ENCODE measurements at regions not wholly inside any gene's neighbourhood (a gene's known extent, or its start where the extent isn't known, plus 50 kb on each side); places are given as distances from the start of the nearest gene placed in this dataset.

DNA sequence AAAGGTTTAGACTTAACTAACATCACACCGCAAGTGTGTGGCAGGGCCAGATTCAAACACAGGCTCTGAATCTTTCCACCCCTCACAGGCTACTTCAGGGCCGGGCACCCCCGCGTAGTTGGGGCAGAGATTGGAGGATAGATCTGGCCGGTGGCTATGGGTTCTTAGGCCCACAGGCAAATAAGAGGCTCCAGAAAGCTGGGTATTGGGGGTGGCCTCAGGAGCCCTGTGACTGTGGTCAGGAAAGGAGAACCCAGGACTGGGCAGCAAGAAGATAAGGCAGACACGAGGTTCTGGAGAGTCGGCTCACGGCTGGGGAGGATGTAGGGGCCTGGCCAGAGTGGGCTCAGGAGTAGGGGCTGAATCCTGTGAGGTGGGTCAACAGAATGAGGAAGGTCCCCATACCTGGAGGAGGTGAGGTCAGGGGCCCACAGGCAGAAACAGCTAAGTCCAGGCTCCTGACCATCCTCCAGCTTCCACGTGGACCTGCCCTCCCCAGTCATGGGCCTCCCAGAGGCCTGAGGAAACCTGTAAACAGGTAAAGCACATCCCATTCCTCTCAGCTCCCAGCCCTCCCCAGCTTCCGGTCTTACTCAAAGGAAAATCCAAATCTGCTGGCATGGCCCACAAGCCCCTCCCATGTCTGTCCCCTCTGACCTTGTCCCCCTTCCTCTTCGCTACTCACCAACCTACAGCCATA is 306.2 kb downstream of the MATN1 start:
- no peak for DNase-seq

DNA sequence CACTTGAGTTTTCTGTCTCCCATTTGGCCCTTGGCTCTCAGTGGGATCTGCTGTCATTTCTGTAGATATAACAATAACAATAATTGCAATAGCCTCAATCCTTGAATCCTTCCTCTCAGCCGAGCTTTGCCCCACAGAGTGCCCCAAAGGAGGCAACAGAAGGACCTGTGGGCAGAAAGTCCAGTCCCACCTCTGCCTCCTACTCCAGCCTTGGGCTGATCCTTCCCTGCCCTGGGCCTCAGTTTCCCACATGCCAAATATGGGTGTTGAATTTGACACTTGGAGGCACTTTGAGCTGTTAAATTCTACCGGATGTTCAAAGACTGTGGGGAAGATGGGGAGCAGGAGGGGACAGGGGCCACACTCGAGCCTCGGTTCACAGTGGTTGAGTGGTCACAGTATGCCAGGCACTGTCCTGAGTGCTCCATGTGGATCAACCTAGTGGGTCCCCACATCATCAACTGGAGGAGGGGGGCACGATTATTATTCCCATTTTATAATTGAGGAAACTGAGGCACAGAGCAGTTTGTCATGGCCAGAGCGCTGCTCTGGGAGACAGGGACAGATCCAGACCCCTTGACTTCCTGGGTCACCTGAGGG is 307.1 kb downstream of the MATN1 start:
- no peak for DNase-seq

DNA sequence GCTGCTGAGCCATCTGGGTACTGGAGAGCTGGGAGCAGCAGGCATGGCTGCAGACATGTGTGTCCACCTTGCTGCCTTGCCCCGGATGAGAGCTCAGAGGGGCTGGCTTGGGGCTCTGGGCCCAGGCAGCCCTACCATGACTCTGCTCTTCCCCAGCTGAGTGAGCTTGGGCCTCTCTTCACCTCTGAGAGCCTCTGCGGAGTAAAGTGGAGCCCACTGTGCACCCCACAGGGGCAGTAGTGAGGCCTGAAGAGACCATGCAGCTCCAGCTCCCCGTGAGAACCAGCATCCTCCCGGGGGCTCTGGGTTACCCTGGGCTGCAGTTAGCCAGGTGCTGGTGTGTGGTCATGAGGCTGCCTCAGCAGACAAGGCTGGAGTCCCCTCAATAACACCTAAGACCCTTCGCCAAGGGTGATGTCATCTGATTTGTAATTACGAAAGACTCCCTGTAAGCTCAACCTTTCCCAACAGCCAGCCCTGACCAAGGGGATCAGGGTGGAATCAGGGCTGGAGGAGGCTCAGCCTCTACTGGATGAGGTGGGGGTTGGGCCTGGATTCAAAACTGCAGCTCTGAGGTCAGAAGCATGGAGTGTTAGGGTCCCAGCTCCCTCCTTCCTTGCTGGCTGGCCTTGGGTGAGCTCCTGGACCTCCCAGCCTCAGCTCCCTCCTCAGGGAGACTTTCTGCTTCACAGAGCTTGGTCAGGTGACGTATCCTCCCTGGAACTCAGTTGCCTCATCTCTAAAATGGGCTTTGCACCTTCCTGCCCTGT is 308.0 kb downstream of the MATN1 start:
- no peak for DNase-seq

DNA sequence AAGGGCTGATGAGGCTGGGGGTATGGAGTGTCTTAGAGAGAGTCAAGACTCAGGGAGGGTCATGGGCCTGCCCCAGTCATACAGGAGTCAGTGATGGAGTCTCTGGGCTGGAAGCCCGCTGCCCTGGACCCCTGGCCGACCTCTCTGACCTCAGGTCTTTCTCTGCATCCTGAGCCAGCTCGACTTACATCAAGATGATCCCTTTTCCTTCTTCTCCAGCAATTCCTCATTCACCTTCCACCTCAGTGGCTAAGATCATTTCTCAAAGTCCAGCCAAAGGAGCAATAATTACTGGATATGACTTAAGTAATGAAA is 308.6 kb downstream of the MATN1 start:
- no peak for DNase-seq

DNA sequence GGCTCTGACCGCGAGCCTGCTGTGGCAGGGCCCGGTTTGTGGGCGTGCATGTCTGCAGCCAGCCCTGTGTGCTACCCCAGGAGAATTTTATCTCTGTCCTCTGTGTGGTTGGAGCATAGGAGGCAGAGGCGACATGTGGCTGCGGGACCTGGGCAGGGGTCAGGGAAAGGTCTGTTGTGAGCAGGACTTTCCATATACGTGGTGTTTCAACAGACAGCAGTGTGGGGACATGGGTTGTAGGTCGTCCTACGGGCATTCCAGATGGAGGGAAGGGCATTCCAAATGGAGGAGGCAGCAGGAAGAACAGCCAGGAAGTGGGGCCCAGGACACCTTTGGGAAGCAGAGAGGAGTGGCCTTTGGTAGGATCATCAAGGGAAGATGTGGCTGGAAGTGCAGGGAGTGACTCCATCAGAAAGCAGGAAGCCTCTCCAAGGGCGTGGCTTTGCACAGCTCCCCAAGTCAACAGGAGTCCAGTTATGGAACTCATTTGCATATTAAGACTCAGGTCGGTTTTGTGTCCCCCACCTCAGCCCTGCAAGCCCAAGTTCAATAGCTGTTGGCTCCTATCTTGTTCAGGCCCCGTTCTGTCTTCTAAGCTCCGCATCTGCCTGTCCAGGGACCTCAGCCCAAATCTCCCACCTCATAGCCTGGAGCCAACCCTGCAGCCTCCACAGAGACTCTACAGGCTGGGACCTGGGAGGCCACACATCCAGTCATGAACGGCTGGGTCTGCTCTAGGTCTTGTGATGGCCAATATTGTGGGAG is 309.1 kb downstream of the MATN1 start:
- DNase-seq, result no peak

DNA sequence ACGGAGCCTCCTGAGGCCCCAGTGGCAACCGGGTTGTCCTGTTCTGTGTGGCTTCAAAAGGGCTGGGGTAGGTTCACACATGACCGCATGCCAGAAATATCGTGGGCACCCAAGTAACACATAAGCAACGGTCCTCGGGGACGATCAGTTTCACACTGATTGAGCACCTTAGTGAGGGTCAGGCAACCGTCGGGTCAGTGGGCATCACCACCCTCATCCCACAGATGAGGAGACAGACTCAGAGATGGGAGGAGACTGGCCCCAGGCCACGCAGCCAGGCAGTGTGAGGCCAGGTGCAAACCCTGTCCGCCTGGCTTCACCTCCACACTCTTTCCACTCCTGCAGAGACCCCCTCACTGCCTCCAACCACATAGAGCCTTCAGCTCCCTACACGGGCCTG is 309.8 kb downstream of the MATN1 start:
- DNase-seq, result no peak

DNA sequence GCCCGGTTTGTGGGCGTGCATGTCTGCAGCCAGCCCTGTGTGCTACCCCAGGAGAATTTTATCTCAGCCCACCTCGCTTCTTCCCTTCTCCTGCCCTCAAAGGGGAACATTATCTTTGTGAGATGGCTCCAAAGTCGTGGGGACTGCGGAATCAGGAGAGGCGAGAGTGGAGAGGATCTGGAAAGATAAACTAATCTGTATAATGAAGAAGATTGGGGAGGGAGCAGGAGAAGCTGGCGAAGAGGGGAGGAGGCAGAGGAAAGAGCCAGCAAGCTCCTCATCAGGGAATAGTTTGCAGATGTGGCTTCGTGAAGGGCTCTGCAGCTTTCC is 310.3 kb downstream of the MATN1 start:
- no peak for DNase-seq

DNA sequence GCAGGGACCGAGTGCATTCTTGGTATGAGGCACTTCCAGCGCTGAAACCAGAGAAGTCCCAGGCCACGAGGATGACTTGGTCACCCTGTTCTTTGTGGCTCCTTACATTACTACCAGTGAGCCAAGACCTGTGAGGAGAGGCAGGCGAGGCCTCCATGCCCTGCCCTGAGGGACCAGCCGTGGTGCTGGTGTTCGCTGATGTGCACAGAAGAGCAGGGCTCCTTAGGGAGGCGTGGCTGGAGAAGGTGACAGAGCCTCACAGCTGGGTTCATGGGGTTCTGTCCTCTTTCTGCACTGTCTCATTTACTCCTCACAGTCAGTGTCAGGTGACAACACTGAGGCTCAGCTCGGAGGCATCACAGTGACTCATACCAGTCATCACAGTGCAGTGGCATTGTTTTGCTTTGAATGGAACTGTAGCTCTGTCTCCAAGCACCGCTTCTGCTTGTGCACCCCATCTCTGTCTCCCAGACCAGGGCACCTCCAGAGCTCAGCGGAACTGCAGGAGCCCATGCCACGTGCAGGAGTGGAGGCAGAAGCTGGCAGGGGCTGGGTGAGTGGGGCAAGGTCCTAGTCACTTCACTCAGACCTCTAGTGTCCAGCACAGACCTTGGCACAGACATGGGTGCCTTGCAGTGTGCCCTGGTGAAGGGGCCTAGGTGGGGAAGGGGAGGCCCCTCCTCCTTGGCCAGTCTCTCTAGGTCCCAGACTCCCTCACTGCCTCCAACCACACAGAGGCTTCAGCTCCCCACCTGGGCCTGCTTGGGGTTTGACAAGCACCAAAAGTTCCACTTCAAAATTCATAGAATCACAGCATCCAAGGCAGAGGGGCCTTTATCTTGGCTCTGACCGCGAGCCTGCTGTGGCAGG is 310.9 kb downstream of the MATN1 start:
- DNase-seq, result no peak

DNA sequence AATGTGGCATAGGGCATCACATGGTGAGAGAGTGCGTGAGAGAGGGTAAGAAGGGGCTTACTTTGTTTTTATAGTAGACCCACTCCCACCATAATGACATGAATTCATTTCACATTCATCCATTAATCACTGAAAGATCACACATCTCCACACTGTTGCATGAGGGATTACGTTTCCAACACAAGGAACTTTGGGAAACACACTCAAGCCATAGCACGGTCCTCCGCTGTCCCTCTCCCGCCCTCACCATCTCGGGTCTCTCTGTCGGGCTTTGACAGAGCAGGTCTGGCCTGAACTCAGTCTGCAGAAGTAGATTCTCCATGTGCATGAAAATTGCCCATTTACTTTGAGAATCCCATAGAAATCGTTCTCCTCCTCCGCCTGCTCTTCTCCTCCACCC is 312.2 kb downstream of the MATN1 start:
- no peak for DNase-seq

DNA sequence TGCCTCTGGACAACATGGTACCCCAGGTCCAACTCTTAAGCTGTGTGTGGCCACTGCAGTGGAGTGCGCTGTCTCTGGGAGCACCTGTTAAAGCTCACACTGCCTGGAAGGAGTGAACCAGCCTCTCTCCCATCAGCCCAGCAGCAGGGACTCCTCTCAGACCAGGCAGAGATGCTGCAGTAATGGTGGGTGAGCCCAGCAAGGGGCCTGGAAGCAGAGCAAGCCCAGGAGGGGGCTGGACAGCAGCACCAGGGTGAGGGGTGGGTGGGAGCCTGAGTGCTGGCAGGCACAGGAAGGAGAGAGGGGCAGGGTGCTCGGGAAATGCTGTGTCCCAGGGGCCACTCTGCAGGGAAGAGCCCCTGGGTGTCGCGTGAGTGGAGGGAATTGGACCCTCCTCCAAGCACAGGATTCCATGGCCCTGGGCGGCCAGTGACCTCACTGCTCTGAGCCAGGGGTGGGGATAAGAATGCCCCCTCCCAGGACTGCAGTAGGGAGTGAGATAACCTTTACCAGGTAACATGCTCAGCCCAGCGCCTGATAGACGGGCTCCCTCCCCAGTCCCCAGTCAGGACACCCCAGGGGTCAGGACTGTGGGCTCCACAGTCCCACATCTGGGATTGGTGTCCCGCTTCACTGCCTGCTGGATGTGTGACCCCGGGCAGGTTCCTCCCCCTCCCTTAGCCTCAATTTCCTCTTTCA is 313.1 kb downstream of the MATN1 start:
- DNase-seq, result no peak

DNA sequence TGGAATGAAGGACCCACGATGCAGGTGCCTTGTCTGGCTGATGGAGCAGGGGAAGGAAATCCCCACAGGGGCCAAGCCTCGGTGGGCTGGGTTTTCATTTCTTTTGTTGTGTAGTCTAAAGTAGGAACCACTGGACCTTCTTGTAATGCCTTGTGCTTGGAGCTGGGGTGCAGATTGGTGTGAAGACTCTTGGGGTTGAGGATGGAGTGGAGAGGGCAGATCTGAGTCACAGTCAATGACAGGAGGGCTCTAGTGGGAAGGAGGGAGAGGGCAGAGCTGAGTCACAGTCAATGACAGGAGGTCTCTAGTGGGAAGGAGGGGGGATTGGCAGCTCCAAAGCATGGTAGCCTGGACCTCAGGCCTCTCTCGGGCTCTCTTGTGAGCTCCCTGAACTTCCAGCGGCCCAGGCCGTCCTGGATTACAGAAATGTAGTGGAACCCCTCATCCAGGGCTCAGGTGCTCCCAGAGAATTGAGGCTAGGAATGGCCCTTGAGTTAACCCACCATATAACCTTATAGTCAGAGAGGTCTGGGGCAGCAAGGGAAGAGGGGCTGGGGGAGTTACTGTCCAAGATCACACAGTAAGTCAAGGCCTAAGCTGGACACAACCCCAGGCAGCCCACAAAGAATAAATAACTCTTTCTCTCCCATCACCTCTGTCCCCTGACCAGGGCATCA is 313.8 kb downstream of the MATN1 start:
- DNase-seq, result no peak

DNA sequence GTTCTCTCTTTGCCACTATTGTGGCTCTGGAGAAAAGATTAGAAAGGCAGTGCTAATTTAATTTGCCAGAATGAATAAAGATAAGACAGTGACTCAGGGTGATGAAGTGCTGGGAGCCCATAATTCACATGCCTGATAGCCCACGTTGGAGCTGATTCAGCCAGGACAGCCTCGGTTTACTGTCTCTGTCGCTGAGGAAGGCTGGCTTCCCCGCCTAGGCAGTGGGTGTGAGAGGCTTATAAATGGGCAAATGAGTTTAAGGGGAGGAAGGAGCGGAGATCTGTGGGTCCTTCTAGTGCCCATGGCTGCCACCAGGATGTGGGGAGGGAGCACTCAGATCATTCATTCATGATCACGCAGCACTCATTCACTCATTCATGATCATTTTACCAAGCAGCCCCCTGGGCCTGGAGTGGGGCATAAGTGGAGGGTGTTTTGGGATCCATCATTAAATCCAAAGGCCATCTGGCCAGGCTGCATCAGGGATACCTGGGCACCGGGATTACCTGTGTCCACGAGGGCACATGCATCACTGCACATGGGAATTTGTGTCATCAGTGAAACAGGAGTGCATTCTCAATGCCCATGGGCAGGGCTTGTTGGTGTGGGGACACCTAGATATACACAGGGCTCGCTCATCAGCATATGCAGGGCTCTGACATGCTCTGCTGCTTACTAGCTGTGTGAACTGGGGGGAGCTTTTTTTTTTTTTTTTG is 315.4 kb downstream of the MATN1 start:
- DNase-seq, result no peak

DNA sequence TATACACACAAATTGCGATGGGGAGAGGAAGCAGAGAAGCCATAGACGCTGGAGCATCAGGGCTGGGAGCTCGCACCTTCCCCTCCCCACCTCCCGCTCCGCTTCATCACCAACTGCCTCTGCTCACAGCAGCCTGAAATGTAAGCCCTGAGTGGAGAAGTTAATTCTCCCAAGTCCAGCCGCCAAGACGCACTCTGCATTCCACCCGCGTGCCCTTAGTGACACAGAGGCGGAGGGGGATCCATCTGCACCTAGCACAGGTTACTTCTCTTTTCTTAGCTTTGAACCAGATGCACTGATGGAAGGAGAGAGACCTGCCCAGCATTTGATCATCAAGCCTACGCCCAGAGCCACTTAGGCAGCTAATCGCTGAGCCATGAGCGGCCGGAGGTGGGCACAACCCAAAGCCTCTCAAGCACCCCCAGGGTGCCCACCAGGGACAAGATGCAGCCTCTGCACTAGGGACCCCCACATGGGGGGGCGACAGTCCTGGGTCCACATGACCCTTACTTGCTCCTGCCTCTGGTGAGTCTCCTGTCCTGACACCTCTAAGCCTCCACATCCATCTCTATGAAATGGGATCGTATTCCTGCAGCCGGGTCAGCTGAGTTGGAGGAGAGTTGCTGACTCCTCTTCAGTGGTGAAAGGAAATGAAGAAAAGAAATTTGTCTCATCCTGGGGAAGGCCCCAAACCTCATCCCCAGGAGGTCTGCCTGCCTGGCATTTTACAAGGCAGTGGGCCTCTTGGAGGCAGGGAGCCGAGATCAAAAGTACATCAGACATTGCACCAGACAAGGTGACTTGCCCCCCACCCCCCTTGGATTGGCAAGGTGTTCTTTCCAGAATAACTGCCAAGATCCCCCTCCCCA is 316.2 kb downstream of the MATN1 start:
- DNase-seq, result no peak

DNA sequence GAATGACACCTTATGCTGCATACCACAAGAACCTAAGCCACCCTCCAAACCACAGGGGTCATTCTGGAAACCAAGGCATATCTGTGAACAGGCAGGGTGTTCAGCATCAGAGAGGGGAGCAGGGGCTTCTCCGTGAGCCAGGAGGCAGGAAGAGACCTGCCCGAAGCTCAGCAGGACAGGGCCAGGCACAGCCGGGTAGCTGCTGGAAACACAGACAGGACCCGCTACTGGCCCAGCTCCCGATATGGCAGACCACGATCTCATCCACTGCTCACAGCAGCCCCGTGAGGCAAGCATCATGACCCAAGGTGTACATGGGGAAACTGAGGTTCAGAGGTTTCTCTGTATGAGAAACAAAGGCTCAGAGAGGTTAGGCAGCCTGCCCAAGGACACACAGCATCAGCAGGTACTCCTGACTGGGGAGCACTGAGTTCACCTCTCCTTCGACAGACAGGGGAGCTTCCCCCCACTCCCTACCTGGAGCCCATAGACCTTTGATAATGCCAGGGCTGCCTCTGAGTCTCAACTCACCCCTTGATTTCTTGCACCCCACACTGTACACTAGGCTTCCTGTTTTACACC is 317.7 kb downstream of the MATN1 start:
- DNase-seq, result no peak

DNA sequence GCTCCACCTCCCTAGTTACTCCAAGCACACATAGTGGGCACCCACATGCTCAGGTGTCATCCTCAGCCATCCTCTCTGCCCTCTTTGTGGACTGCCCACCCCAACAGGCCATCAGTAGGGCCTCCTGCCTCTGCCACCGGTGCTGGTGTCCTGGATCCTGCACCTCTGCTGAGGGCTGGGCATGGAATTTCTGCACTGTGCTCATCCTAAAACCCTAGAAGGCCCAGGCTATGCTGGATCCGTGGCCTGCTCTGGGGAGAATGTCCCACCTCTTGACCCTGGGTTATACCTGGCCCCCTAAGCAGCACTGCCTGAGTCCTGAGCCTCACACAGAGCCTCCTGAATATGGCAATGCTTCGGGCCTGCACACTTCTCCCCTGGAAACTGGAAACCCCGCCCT is 318.3 kb downstream of the MATN1 start:
- DNase-seq, result no peak

DNA sequence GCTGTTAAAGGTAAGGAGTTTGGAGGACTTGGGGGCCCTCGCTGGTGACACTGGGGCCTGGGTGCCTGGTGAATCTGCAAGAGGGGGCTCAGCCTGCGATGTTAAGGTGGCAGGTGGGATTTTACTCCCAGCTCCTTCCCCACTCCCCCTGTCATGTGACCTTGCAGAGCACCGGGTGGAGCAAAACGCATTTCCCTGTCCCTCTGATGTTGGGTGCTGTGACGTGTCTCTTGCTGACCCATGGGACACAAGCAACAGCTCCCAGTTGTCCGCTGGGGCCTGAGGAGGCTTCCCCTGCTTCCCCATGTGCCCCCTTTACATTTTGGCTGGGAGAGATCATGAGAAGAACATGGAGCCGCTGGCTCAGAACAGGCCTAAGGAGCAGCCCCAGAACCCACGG is 319.0 kb downstream of the MATN1 start:
- no peak for DNase-seq

DNA sequence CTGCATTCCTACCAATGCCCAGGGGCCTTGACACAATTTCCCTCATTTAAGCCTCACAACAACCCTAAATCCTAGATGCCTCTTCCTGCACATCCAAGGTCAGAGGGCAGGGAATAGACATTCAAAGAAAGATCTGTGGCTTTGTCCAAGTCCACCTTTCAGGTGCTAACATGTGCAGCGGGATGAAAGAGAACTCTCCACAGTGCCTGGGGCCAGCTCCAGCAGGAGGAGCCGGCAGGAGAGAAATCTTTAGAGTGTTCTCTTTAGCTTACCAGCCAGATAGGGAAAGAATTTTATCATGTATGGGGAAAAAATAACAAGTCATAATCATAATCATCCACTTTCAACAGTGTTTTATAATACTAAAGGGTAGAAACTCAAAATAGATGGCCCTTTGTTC is 319.7 kb downstream of the MATN1 start:
- DNase-seq, result no peak

DNA sequence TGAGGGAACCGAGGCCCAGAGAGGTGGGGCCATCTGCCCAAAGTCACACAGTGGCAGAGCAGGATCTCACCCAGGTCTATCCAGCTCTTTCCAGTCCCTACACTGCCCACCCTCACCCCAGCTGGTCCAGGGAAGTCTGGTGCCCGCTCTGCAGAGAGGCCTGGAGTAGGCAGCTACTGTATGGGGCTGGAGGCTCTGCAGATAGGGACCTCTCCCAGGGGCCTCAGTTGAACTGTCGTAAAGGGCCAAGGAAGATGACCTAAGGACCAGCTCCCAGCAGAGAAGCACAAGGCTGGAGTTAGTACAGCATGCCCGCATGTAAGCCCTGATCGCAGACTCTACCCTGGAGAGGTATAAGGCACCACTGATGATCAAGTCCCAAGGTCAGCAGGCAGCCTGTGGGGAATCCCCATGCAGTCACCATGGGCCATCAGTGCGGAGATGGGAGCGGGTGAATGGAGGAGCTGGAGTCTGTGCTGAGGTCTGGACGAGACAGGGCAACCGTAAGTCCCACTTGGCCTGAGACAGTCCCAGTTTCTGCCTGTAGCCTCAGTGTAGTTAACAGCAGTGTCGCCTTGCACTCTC is 320.2 kb downstream of the MATN1 start:
- DNase-seq, result no peak

DNA sequence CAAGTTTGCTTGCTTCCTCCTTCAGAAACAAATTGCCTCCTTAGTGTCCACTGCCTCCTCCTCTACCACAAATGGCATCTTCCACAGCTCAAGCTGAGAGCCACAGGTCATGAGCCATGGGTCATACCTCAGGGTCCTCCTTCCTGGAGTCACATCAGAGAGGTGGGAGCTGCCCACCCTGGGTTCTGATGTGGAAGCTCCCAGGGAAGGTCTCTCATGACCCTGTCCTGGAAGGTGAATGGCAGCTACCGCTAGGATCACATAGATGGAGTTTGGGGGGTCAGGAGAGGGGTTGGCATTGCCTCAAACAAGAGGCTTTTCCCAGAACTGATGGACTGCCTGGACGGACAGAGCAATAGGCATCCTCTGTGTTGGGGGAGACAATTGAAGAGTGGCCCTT is 321.4 kb downstream of the MATN1 start:
- no peak for DNase-seq
